T-cell (primary cell): ENCODE measurements at regions not wholly inside any gene's neighbourhood (a gene's known extent, or its start where the extent isn't known, plus 50 kb on each side); places are given as distances from the start of the nearest gene placed in this dataset.
A peak's percentile ranks its signal among the peaks of the same experiment; 100 is the strongest.

Source experiments
- ATAC-seq, 4 experiments: fragments of 200-7000 bp in 3 of 4; fragments of 150-1000 bp in 1 of 4; cut with Tn5 transposase; replicated peaks in 1 of 4; 1 replicate in 3 of 4; 2 replicates in 1 of 4; pipeline ENCODE4 v1.10.0; 2021; ENCODE audit warnings: moderate library complexity in 3 of 4, mild to moderate bottlenecking in 2 of 4, moderate number of reproducible peaks in 1 of 4
- CTCF ChIA-PET, 2 donors: fragments of 300-600 bp; sonication (Branson Sonifier 250); formaldehyde crosslinking; loops; one replicate each; lab custom pipeline; 2022; ENCODE audit warnings: antibody characterized with exemption in 2 of 2; lab: Charles Lee
- POLR2A ChIA-PET, 2 donors: fragments of 300-600 bp; sonication (Branson Sonifier 250); formaldehyde crosslinking; loops; one replicate each; lab custom pipeline; 2022; ENCODE audit warnings: antibody characterized with exemption in 2 of 2; lab: Charles Lee
- DNase-seq, 35 experiments: peaks; one replicate each; pipeline versions ENCODE4 v3.0.0 to v3.0.0-alpha.2; 2013 to 2023
- H3K27ac ChIP-seq: one replicate; pipeline ENCODE4 v1.5.1; 2013; ENCODE audit warnings: low read length
- H3K27me3 ChIP-seq, 2 experiments: replicated peaks in 1 of 2; 1 replicate in 1 of 2; 2 replicates in 1 of 2; pipeline versions ENCODE4 v1.6.1 to v1.7.0; 2013; ENCODE audit warnings: low read length in 1 of 2, mixed read lengths in 1 of 2; ENCODE audit not compliant: control insufficient read depth in 2 of 2, insufficient read depth in 2 of 2; ENCODE audit errors: extremely low read depth in 1 of 2
- H3K36me3 ChIP-seq, 2 donors: 1 replicate in 1 of 2; 2 replicates in 1 of 2; pipeline versions ENCODE4 v1.6.1 to v1.7.0; 2013; ENCODE audit warnings: low read length in 1 of 2; ENCODE audit not compliant: control insufficient read depth in 2 of 2, insufficient read depth in 1 of 2; ENCODE audit errors: extremely low read depth in 1 of 2
- H3K4me1 ChIP-seq, 2 experiments: 1 replicate in 1 of 2; 2 replicates in 1 of 2; pipeline versions ENCODE4 v1.6.1 to v1.7.0; 2013; ENCODE audit warnings: low read length in 2 of 2, mixed read lengths in 1 of 2; ENCODE audit not compliant: insufficient read depth in 2 of 2, control insufficient read depth in 1 of 2; ENCODE audit errors: extremely low read depth in 1 of 2
- H3K4me3 ChIP-seq, 2 donors: 1 replicate in 1 of 2; 2 replicates in 1 of 2; pipeline versions ENCODE4 v1.5.1 to v1.7.0; 2013; ENCODE audit warnings: mild to moderate bottlenecking in 2 of 2, low read length in 1 of 2, moderate library complexity in 1 of 2; ENCODE audit not compliant: control insufficient read depth in 1 of 2; ENCODE audit errors: extremely low read depth in 1 of 2
- H3K9me3 ChIP-seq: 2 replicates; pipeline ENCODE4 v1.7.0; 2013
- H3K27ac Mint-ChIP-seq, 2 donors: one replicate each; pipeline ENCODE4 v1.8.0; 2020 to 2021; ENCODE audit warnings: mild to moderate bottlenecking in 2 of 2, mixed read lengths in 2 of 2
- H3K27me3 Mint-ChIP-seq, 2 donors: one replicate each; pipeline ENCODE4 v1.8.0; 2021 to 2022; ENCODE audit warnings: mixed read lengths in 2 of 2
- H3K36me3 Mint-ChIP-seq: one replicate; pipeline ENCODE4 v1.8.0; 2021; ENCODE audit warnings: mixed read lengths
- H3K4me1 Mint-ChIP-seq, 3 donors: one replicate each; pipeline ENCODE4 v1.8.0; 2020 to 2022; ENCODE audit warnings: mixed read lengths in 3 of 3, mild to moderate bottlenecking in 1 of 3
- H3K4me3 Mint-ChIP-seq, 3 donors: one replicate each; pipeline ENCODE4 v1.8.0; 2020 to 2022; ENCODE audit warnings: mild to moderate bottlenecking in 3 of 3, mixed read lengths in 3 of 3, moderate library complexity in 3 of 3
- H3K9me3 Mint-ChIP-seq, 3 donors: one replicate each; pipeline ENCODE4 v1.8.0; 2020 to 2022; ENCODE audit warnings: mixed read lengths in 3 of 3
- WGBS: methylation state at CpG from one replicate; pipeline ENCODE4 v1.1.5; 2013; ENCODE audit warnings: missing lambda C conversion rate; ENCODE audit not compliant: insufficient coverage; 5-methylcytosine and 5-hydroxymethylcytosine counted together

- Mint-ChIP-seq H3K9me3 (peaks cover 0 to 2% (median 2%) of the 10 kb centered on the region in 3 donors), H3K36me3 (no peaks in the 10 kb centered on the region), H3K4me1 (no peaks in the 10 kb centered on the region), H3K27me3 (no peaks in the 10 kb centered on the region), H3K4me3 (no peak overlapping the region), H3K27ac (no peak overlapping the region)
- H3K36me3 ChIP-seq, result no peaks in the 10 kb centered on the region
- no peaks in the 10 kb centered on the region for H3K9me3 ChIP-seq
- ChIA-PET POLR2A (no interaction called here), CTCF (no interaction called here)
- no peak overlapping the region for H3K27ac ChIP-seq
- no peaks in the 10 kb centered on the region for H3K4me1 ChIP-seq
- no peak for ATAC-seq
- no peak for DNase-seq
- WGBS, result no CpG with 5 or more reads among the region's 1 CpG
- H3K27me3 ChIP-seq, result no peaks in the 10 kb centered on the region
- H3K4me3 ChIP-seq, result no peak overlapping the region
Measured at GRCh38 chr7:85829176-85829575, 642.3 kb upstream of the SEMA3D start.

GRCh38 chr7:85828614-85829013 lies 641.8 kb upstream of the SEMA3D start:
- Histone ChIP-seq H3K4me1 (no peaks in the 10 kb centered on the region), H3K4me3 (no peak overlapping the region), H3K27ac (no peak overlapping the region), H3K27me3 (no peaks in the 10 kb centered on the region), H3K36me3 (no peaks in the 10 kb centered on the region), H3K9me3 (no peaks in the 10 kb centered on the region)
- H3K27ac Mint-ChIP-seq, result no peak overlapping the region
- no peaks in the 10 kb centered on the region for H3K27me3 Mint-ChIP-seq
- no peak overlapping the region for H3K4me3 Mint-ChIP-seq
- no CpG with 5 or more reads among the region's 2 CpGs for WGBS
- peaks cover 0 to 2% (median 0%) of the 10 kb centered on the region in 3 donors for H3K9me3 Mint-ChIP-seq
- H3K4me1 Mint-ChIP-seq, result no peaks in the 10 kb centered on the region
- ChIA-PET POLR2A (no interaction called here), CTCF (no interaction called here)
- ATAC-seq, result no peak
- H3K36me3 Mint-ChIP-seq, result no peaks in the 10 kb centered on the region
- DNase-seq, result no peak

- POLR2A ChIA-PET, result no interaction called here
- no peak for ATAC-seq
- no CpG with 5 or more reads among the region's 8 CpGs for WGBS
Measured at GRCh38 chr7:85823396-85824080, 636.7 kb upstream of the SEMA3D start.

GRCh38 chr7:85821926-85822325 lies 635.1 kb upstream of the SEMA3D start:
- no peaks in the 10 kb centered on the region for H3K36me3 Mint-ChIP-seq
- H3K4me3 Mint-ChIP-seq, result no peak overlapping the region
- peaks cover 3 to 13% (median 3%) of the 10 kb centered on the region in 3 donors for H3K9me3 Mint-ChIP-seq
- ATAC-seq, result no peak
- WGBS, result 54% methylated on average over 3 of the region's 4 CpGs
- no peak overlapping the region for H3K4me3 ChIP-seq
- no peak overlapping the region for H3K27ac ChIP-seq
- H3K36me3 ChIP-seq, result no peaks in the 10 kb centered on the region
- ChIA-PET CTCF (no interaction called here), POLR2A (no interaction called here)
- H3K4me1 ChIP-seq, result no peaks in the 10 kb centered on the region
- H3K9me3 ChIP-seq, result no peaks in the 10 kb centered on the region
- H3K4me1 Mint-ChIP-seq, result no peaks in the 10 kb centered on the region
- no peak overlapping the region for H3K27ac Mint-ChIP-seq
- H3K27me3 Mint-ChIP-seq, result no peaks in the 10 kb centered on the region
- no peak for DNase-seq
- no peaks in the 10 kb centered on the region for H3K27me3 ChIP-seq

More at GRCh38 chr7:85823396-85824080, 636.7 kb upstream of the SEMA3D start:
- no peaks in the 10 kb centered on the region for H3K4me1 Mint-ChIP-seq
- Histone ChIP-seq H3K27ac (no peak overlapping the region), H3K4me1 (no peaks in the 10 kb centered on the region), H3K36me3 (no peaks in the 10 kb centered on the region), H3K27me3 (no peaks in the 10 kb centered on the region), H3K4me3 (no peak overlapping the region), H3K9me3 (no peaks in the 10 kb centered on the region)
- H3K36me3 Mint-ChIP-seq, result no peaks in the 10 kb centered on the region
- DNase-seq, result no peak
- no peak overlapping the region for H3K27ac Mint-ChIP-seq
- H3K27me3 Mint-ChIP-seq, result no peaks in the 10 kb centered on the region
- H3K9me3 Mint-ChIP-seq, result peaks cover 3 to 4% (median 3%) of the 10 kb centered on the region in 3 donors
- no peak overlapping the region for H3K4me3 Mint-ChIP-seq
- CTCF ChIA-PET, result no interaction called here

GRCh38 chr7:85820702-85821443 lies 634.0 kb upstream of the SEMA3D start:
- DNase-seq (no peak), ATAC-seq (peak in 1 of 4 experiments; percentile 19)
- no peaks in the 10 kb centered on the region for H3K36me3 ChIP-seq
- Mint-ChIP-seq H3K4me3 (no peak overlapping the region), H3K27me3 (no peaks in the 10 kb centered on the region), H3K9me3 (peaks cover 3 to 18% (median 3%) of the 10 kb centered on the region in 3 donors), H3K4me1 (no peaks in the 10 kb centered on the region), H3K36me3 (no peaks in the 10 kb centered on the region), H3K27ac (no peak overlapping the region)
- 86% methylated on average over 5 of the region's 5 CpGs for WGBS
- H3K27ac ChIP-seq, result no peak overlapping the region
- H3K4me1 ChIP-seq, result no peaks in the 10 kb centered on the region
- ChIA-PET CTCF (no interaction called here), POLR2A (no interaction called here)
- no peak overlapping the region for H3K4me3 ChIP-seq
- H3K27me3 ChIP-seq, result no peaks in the 10 kb centered on the region
- no peaks in the 10 kb centered on the region for H3K9me3 ChIP-seq

- Histone ChIP-seq H3K4me1 (no peaks in the 10 kb centered on the region), H3K9me3 (no peaks in the 10 kb centered on the region), H3K4me3 (no peak overlapping the region), H3K27me3 (no peaks in the 10 kb centered on the region), H3K27ac (no peak overlapping the region), H3K36me3 (no peaks in the 10 kb centered on the region)
- Mint-ChIP-seq H3K36me3 (no peaks in the 10 kb centered on the region), H3K4me3 (no peak overlapping the region), H3K27ac (no peak overlapping the region), H3K27me3 (no peaks in the 10 kb centered on the region), H3K4me1 (no peaks in the 10 kb centered on the region), H3K9me3 (peaks cover 0 to 18% (median 0%) of the 10 kb centered on the region in 3 donors)
- DNase-seq (no peak), ATAC-seq (no peak)
- ChIA-PET CTCF (no interaction called here), POLR2A (no interaction called here)
Measured at GRCh38 chr7:85815526-85815925, 628.7 kb upstream of the SEMA3D start.
